ENCODE measurements at regions not wholly inside any gene's neighbourhood (a gene's known extent, or its start where the extent isn't known, plus 50 kb on each side); places are given as distances from the start of the nearest gene placed in this dataset.

DNA sequence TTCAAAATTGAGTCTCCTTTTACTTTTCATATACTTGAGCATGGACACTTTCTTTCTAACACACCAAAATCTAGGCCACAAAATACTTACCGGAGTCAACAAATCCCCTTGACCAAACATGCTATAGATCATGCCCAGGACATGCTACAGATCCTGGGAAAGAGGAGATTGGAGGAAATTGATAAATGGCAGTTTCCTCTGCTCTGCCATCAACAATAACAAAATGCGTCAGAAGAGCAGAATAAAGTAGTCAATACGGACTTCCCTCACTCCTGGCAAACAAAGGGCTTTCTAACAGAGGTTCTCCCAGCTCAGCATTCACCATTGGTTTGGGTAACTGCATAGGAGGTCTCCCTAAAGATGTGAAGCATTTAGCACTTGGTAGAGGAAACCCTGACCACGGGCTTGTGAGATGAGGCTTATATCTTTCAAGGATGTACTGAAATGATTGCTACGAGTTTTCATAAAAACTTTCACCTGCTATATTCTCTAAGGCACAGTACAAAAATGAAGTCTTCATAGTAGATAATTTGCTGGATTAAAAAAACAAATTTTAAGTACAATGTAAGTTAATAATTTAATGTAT lies 283.8 kb upstream of the RUNX1 start:
- Histone ChIP-seq H3K27ac (no peak overlapping the region), H3K9me3 (no peaks in the 10 kb centered on the region), H3K4me3 (no peak overlapping the region), H3K36me3 (no peaks in the 10 kb centered on the region), H3K4me1 (no peaks in the 10 kb centered on the region), H3K27me3 (replicated peaks in 1 of 7) (no peaks in the 10 kb centered on the region)
- no peak for DNase-seq
- intact Hi-C loops (cut with DNase I; ENCODE audit: low total_unique reads) = no loop called here
- TF ChIP-seq POLR2AphosphoS5 (IDR thresholded peaks at IDR 0.05) = no peak
- TF ChIP-seq POLR2A (IDR thresholded peaks at IDR 0.05) = no peak
- TF ChIP-seq, protein P1, sequence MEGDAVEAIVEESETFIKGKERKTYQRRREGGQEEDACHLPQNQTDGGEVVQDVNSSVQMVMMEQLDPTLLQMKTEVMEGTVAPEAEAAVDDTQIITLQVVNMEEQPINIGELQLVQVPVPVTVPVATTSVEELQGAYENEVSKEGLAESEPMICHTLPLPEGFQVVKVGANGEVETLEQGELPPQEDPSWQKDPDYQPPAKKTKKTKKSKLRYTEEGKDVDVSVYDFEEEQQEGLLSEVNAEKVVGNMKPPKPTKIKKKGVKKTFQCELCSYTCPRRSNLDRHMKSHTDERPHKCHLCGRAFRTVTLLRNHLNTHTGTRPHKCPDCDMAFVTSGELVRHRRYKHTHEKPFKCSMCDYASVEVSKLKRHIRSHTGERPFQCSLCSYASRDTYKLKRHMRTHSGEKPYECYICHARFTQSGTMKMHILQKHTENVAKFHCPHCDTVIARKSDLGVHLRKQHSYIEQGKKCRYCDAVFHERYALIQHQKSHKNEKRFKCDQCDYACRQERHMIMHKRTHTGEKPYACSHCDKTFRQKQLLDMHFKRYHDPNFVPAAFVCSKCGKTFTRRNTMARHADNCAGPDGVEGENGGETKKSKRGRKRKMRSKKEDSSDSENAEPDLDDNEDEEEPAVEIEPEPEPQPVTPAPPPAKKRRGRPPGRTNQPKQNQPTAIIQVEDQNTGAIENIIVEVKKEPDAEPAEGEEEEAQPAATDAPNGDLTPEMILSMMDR (IDR thresholded peaks at IDR 0.05 in 8 of 11, conservative IDR thresholded peaks at IDR 0.05 in 3 of 11) = no peak
- 62 to 78% (median 76%) methylated on average over 5 of the region's 5 CpGs for WGBS, 5 donors

DNA sequence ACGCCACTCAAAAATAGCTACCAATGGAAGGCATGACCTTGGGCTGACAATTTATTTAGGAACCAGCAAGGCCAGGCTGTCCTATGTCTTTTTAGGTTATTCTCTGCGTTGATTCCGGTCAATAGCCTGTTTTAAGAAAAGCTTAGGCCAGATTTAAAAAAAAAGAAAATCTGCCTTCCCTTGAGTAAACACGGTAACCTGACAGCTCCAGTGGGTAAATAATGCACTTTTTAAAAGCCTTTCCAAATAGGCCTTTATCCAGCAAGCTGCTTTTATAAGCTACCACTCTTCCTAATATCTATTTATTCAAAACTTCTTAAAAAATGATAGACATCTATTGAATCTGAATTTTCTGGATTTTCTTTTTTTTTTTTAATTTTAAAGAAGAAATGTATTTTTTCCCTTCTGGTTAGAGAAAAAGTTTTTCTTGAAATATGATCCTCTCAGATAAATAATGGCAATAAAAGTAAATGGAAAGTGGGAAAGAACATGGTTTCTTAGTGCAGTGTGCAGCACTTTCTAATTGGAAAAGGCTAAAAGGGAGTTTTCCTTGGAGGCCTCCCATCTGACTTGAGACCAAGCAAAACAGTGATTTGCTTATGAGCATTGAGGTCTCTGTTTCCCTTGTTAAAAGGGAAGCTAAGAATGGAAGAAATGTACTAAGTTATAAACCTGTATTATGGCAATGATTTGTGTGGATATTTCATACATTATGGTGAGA lies 281.0 kb upstream of the RUNX1 start:
- no peaks in the 10 kb centered on the region for H3K4me1 ChIP-seq
- intact Hi-C loops (cut with DNase I; ENCODE audit: low total_unique reads) = no loop called here
- H3K27ac ChIP-seq = no peak overlapping the region
- no peaks in the 10 kb centered on the region for H3K9me3 ChIP-seq
- 88 to 90% (median 90%) methylated on average over 4 of the region's 4 CpGs for WGBS, 5 donors
- TF ChIP-seq POLR2A (IDR thresholded peaks at IDR 0.05) (no peak), POLR2AphosphoS5 (IDR thresholded peaks at IDR 0.05) (no peak)
- TF ChIP-seq, protein P1 (IDR thresholded peaks at IDR 0.05 in 8 of 11, conservative IDR thresholded peaks at IDR 0.05 in 3 of 11) = no peak
- H3K36me3 ChIP-seq = no peaks in the 10 kb centered on the region
- no peaks in the 10 kb centered on the region for H3K27me3 ChIP-seq (replicated peaks in 1 of 7)
- no peak overlapping the region for H3K4me3 ChIP-seq
- no peak for DNase-seq

DNA sequence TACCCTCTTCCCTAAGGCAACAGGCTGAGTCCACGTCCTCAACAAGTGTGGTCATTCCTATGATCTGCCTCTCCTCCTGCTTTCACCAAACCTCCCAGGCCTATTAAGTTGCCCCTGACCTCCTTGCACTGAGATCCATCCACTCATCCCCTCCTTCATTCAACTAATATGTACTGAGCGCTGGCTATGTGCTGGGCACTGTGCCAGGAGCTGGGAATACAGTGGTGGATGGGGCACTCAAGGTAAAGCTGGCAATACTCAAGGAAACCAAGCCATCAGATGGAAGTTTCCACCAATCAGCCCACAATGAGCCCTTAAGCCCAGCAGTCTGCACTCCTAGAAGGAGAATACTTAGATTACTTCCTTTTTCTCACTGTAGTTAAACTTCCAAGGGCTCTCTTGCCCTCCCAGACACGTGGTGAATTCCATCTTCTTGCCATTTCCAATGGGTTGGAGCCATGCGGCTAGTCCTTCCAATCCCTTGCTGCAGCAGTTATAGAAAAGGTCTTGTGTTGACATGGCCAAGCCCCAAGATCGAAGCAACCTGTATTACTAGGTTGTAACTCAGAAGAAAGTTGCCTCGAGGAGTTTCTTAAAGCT lies 279.9 kb upstream of the RUNX1 start:
- Histone ChIP-seq H3K4me3 (no peak overlapping the region), H3K9me3 (no peaks in the 10 kb centered on the region), H3K36me3 (no peaks in the 10 kb centered on the region), H3K27me3 (replicated peaks in 1 of 7) (no peaks in the 10 kb centered on the region), H3K4me1 (no peaks in the 10 kb centered on the region), H3K27ac (no peak overlapping the region)
- 69 to 83% (median 76%) methylated on average over 6 of the region's 6 CpGs for WGBS, 5 donors
- intact Hi-C loops (cut with DNase I; ENCODE audit: low total_unique reads) = no loop called here
- TF ChIP-seq POLR2A (IDR thresholded peaks at IDR 0.05) = no peak
- TF ChIP-seq POLR2AphosphoS5 (IDR thresholded peaks at IDR 0.05) = no peak
- TF ChIP-seq, protein P1 (IDR thresholded peaks at IDR 0.05 in 8 of 11, conservative IDR thresholded peaks at IDR 0.05 in 3 of 11) = no peak
- DNase-seq = no peak

DNA sequence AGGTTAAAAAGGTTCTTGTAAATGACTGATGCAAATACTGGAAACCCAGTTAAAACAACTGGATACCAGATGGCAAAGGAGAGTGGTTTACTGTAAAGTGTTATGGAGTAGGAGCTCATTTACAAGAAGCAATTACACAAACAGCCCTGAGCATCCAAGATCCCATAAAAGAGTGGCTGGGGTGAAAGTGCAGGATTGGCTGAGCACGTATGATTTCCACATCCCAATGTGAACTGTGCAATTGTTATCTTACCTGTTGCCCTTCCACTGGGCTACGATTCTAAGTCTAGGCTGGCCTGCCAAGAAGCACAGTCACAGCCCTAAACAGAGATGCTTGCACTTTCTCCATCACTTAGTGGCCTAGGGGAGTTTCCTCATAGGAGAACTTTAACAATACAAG lies 277.6 kb upstream of the RUNX1 start:
- TF ChIP-seq, protein P1 (IDR thresholded peaks at IDR 0.05 in 8 of 11, conservative IDR thresholded peaks at IDR 0.05 in 3 of 11) = no peak
- no peak for TF ChIP-seq POLR2AphosphoS5 (IDR thresholded peaks at IDR 0.05)
- TF ChIP-seq POLR2A (IDR thresholded peaks at IDR 0.05) = no peak
- Histone ChIP-seq H3K27me3 (replicated peaks in 1 of 7) (no peaks in the 10 kb centered on the region), H3K27ac (no peak overlapping the region), H3K4me3 (no peak overlapping the region), H3K4me1 (no peaks in the 10 kb centered on the region), H3K9me3 (no peaks in the 10 kb centered on the region), H3K36me3 (no peaks in the 10 kb centered on the region)
- 81 to 93% (median 86%) methylated on average over 2 of the region's 2 CpGs for WGBS, 5 donors
- intact Hi-C loops (cut with DNase I; ENCODE audit: low total_unique reads) = no loop called here
- DNase-seq = no peak

Data from spleen (tissue), 11 donors.